HCT116 (cell line): ENCODE measurements at regions not wholly inside any gene's neighbourhood (a gene's known extent, or its start where the extent isn't known, plus 50 kb on each side); places are given as distances from the start of the nearest gene placed in this dataset.

Experiments used
- ATAC-seq: fragments of 200-7000 bp; cut with Tn5 transposase; 2 replicates; pipeline ENCODE4 v1.9.1; 2020; ENCODE audit warnings: mild to moderate bottlenecking, moderate library complexity
- BruUV-seq: library from RNA; stranded (reverse); fragments of 400-500 nt; replicated peaks from 2 replicates; lab custom pipeline; 2021; lab: Mats Ljungman, UMichigan
- CTCF ChIA-PET: fragments of 300-600 bp; sonication (Branson Sonifier 250); formaldehyde crosslinking; loops from one replicate; lab custom pipeline; 2021; ENCODE audit warnings: antibody characterized with exemption; lab: Charles Lee
- POLR2A ChIA-PET: fragments of 300-600, 350-600 bp; sonication (Branson Sonifier 250); formaldehyde crosslinking; loops from one replicate; lab custom pipeline; 2021; ENCODE audit warnings: antibody characterized with exemption; lab: Charles Lee
- RAD21 ChIA-PET, 2 experiments: fragments of 300-600 bp; sonication (Branson Sonifier 250); formaldehyde crosslinking; loops; one replicate each; lab custom pipeline; 2023; ENCODE audit warnings: low total read pairs in 2 of 2; ENCODE audit not compliant: uncharacterized antibody in 2 of 2, unreplicated experiment in 2 of 2, low non-redundant PET in 1 of 2; lab: Charles Lee
- DNase-seq: peaks from one replicate; pipeline ENCODE4 v3.0.0-alpha.2; 2010; ENCODE audit warnings: low read depth, low spot score
- H2AFZ ChIP-seq: fragments of 200-600 bp; shearing (Covaris generic), sonication (generic); 2 replicates; pipeline ENCODE4 v1.6.1; 2017; ENCODE audit warnings: low read depth, mixed run types, mixed read lengths, antibody characterized with exemption, low read length; ENCODE audit not compliant: poor library complexity, severe bottlenecking
- H3K27ac ChIP-seq: 2 replicates; pipeline ENCODE4 v1.5.1; 2012; ENCODE audit warnings: low read depth, low read length
- H3K27me3 ChIP-seq: fragments of 200-600 bp; sonication (generic); 2 replicates; pipeline ENCODE4 v1.6.1; 2016; ENCODE audit warnings: mixed run types, low read length, mixed read lengths; ENCODE audit not compliant: insufficient read depth
- H3K36me3 ChIP-seq, 2 experiments: fragments of 200-500 bp in 1 of 2; fragments of 200-600 bp in 1 of 2; sonication (Bioruptor generic) in 1 of 2; sonication (generic) in 1 of 2; 2 replicates each; pipeline versions ENCODE4 v1.5.1 to v1.6.1; 2014 to 2016; ENCODE audit warnings: low read length in 2 of 2, inconsistent platforms in 1 of 2, mixed read lengths in 1 of 2, mixed run types in 1 of 2; ENCODE audit not compliant: insufficient read depth in 2 of 2, control insufficient read depth in 1 of 2
- H3K4me1 ChIP-seq, 2 experiments: fragments of 200-600 bp in 1 of 2; sonication (generic) in 1 of 2; 2 replicates each; pipeline versions ENCODE4 v1.5.1 to v1.6.1; 2012 to 2017; ENCODE audit warnings: low read length in 2 of 2, inconsistent platforms in 1 of 2, mild to moderate bottlenecking in 1 of 2, mixed read lengths in 1 of 2, mixed run types in 1 of 2, moderate library complexity in 1 of 2; ENCODE audit not compliant: insufficient read depth in 2 of 2, control insufficient read depth in 1 of 2
- H3K4me2 ChIP-seq: fragments of 200-600 bp; sonication (generic); 2 replicates; pipeline ENCODE4 v1.6.1; 2017; ENCODE audit warnings: mixed run types, low read length, mixed read lengths
- H3K4me3 ChIP-seq, 2 experiments: fragments of 200-600 bp in 1 of 2; sonication (generic) in 1 of 2; replicated peaks in 1 of 2; 2 replicates each; pipeline ENCODE4 v1.5.1; 2011 to 2016; ENCODE audit warnings: low read length in 2 of 2, control low read depth in 1 of 2, low read depth in 1 of 2, mild to moderate bottlenecking in 1 of 2, mixed read lengths in 1 of 2, mixed run types in 1 of 2
- H3K79me2 ChIP-seq: fragments of 200-600 bp; sonication (generic); 2 replicates; pipeline ENCODE4 v1.6.1; 2017; ENCODE audit warnings: mild to moderate bottlenecking, mixed run types, low read length, moderate library complexity, mixed read lengths; ENCODE audit not compliant: insufficient read depth
- H3K9ac ChIP-seq: fragments of 200-600 bp; sonication (generic); 2 replicates; pipeline ENCODE4 v1.6.1; 2016; ENCODE audit warnings: low read length, mixed read lengths
- H3K9me2 ChIP-seq: fragments of 200-600 bp; sonication (generic), shearing (Covaris generic); 2 replicates; pipeline ENCODE4 v1.6.1; 2017; ENCODE audit warnings: mixed run types, mild to moderate bottlenecking, moderate library complexity; ENCODE audit not compliant: insufficient read depth
- H3K9me3 ChIP-seq, 2 experiments: fragments of 200-500 bp in 1 of 2; fragments of 200-600 bp in 1 of 2; sonication (Bioruptor generic) in 1 of 2; sonication (generic) in 1 of 2; 2 replicates each; pipeline ENCODE4 v1.6.1; 2014 to 2017; ENCODE audit warnings: low read length in 2 of 2, mixed read lengths in 2 of 2, inconsistent platforms in 1 of 2, low read depth in 1 of 2, mild to moderate bottlenecking in 1 of 2, mixed run types in 1 of 2, moderate library complexity in 1 of 2; ENCODE audit not compliant: control insufficient read depth in 1 of 2, insufficient read depth in 1 of 2
- H4K20me1 ChIP-seq: fragments of 200-600 bp; sonication (generic), shearing (Covaris generic); 2 replicates; pipeline ENCODE4 v1.6.1; 2017; ENCODE audit warnings: mixed run types, mild to moderate bottlenecking, moderate library complexity; ENCODE audit not compliant: insufficient read depth
- CBX3 ChIP-seq: IDR thresholded peaks from 2 replicates; pipeline ENCODE4 v1.6.1; 2012; ENCODE audit warnings: low read depth
- ELF1 ChIP-seq: IDR thresholded peaks from 2 replicates; pipeline ENCODE4 v1.6.1; 2012; ENCODE audit warnings: low read depth, borderline replicate concordance
- EZH2 ChIP-seq: fragments of 200-600 bp; sonication (generic); IDR thresholded peaks from 2 replicates; pipeline ENCODE4 v1.6.1; 2017; ENCODE audit warnings: antibody characterized with exemption, mixed run types
- EZH2phosphoT487 ChIP-seq: fragments of 200-600 bp; IDR thresholded peaks from 2 replicates; pipeline ENCODE4 v1.6.1; 2018; ENCODE audit warnings: antibody characterized with exemption, borderline replicate concordance
- FOSL1 ChIP-seq: IDR thresholded peaks from 2 replicates; pipeline ENCODE4 v1.6.1; 2012; ENCODE audit warnings: low read depth
- SIN3A ChIP-seq: IDR thresholded peaks from 2 replicates; pipeline ENCODE4 v1.6.1; 2012; ENCODE audit warnings: low read depth
- YY1 ChIP-seq: IDR thresholded peaks from 2 replicates; pipeline ENCODE4 v1.6.1; 2011; ENCODE audit warnings: low read length, low read depth, moderate library complexity, mild to moderate bottlenecking; ENCODE audit not compliant: insufficient replicate concordance; ENCODE audit errors: extremely low read depth
- ZNF274 ChIP-seq: fragments of 200-500 bp; sonication (Bioruptor generic); IDR thresholded peaks from 2 replicates; pipeline ENCODE4 v1.6.1; 2014; ENCODE audit warnings: mild to moderate bottlenecking, low read depth, low read length, inconsistent platforms
- intact Hi-C: fragments of 100-400 bp; cut with micrococcal nuclease; formaldehyde crosslinking; loops from 2 replicates; pipeline ENCODE4 v1.10.0; 2022
- TF ChIP-seq, protein P1 (sequence below): IDR thresholded peaks from 2 replicates; pipeline ENCODE4 v1.6.1; 2011; ENCODE audit warnings: mild to moderate bottlenecking, low read length, moderate library complexity; ENCODE audit not compliant: insufficient replicate concordance; ENCODE audit errors: extremely low read depth

DNA sequence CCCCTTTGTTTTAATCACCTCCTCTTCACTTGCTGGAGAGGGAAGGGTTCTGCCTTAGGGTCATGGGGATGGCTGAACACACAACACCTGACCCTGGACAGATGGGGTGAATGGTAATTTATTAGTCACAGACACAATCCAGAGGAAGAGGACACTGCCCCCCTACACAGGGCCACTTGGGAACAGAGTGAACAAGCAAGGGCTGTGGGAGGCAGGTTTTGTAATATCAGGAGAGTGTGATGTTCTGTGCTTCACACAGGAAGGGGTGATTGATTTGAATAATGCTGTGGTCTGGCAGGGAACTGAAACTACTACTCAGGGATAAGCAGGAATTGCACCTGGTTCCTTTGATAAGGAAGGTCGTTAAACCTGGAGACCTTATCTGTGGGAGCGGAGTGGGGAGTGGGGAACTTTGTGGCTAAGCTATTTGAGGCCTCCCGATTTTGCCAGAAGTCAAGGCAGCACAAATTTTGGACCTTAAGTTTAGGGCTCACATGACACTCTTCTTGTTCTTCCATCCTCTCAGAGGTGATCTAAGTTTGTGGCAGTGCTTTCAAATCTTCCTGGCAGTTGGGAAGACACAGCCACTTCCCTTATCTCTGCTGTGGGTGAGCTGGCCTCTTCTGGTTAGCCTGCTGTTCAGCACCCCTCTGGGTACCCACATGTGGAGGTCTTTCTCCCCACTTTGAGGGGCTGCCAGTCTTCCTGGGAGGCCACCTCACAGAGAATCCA is 77.8 kb downstream of the CD164 start:
- no peak overlapping the region for H3K4me2 ChIP-seq
- no peak for TF ChIP-seq ELF1
- TF ChIP-seq CBX3: no peak
- TF ChIP-seq EZH2: no peak
- TF ChIP-seq ZNF274: no peak
- TF ChIP-seq EZH2phosphoT487: no peak
- no peak for TF ChIP-seq FOSL1
- TF ChIP-seq, protein P1, sequence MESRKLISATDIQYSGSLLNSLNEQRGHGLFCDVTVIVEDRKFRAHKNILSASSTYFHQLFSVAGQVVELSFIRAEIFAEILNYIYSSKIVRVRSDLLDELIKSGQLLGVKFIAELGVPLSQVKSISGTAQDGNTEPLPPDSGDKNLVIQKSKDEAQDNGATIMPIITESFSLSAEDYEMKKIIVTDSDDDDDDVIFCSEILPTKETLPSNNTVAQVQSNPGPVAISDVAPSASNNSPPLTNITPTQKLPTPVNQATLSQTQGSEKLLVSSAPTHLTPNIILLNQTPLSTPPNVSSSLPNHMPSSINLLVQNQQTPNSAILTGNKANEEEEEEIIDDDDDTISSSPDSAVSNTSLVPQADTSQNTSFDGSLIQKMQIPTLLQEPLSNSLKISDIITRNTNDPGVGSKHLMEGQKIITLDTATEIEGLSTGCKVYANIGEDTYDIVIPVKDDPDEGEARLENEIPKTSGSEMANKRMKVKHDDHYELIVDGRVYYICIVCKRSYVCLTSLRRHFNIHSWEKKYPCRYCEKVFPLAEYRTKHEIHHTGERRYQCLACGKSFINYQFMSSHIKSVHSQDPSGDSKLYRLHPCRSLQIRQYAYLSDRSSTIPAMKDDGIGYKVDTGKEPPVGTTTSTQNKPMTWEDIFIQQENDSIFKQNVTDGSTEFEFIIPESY: no peak
- no peak for TF ChIP-seq YY1
- TF ChIP-seq SIN3A: no peak
- no peaks in the 10 kb centered on the region for H3K27me3 ChIP-seq
- peaks cover 0 to 12% of the 10 kb centered on the region in 2 experiments; a peak in 1 of 4 replicates for H3K4me1 ChIP-seq
- ChIA-PET POLR2A (no interaction called here), RAD21 (no interaction called here), CTCF (no interaction called here)
- no peak for DNase-seq
- H3K79me2 ChIP-seq: no peaks in the 10 kb centered on the region
- H3K4me3 ChIP-seq: no peak overlapping the region
- no peaks in the 10 kb centered on the region for H4K20me1 ChIP-seq
- no peaks in the 10 kb centered on the region for H3K9me3 ChIP-seq
- no peaks in the 10 kb centered on the region for H3K9me2 ChIP-seq
- intact Hi-C loops: no loop called here
- no peaks in the 10 kb centered on the region for H3K36me3 ChIP-seq
- H3K9ac ChIP-seq: no peak overlapping the region
- H2AFZ ChIP-seq: no peak overlapping the region
- BruUV-seq: no TSS peak
- no peak overlapping the region for H3K27ac ChIP-seq
- peak; percentile 30; the same call in 1 of the 2 replicates for ATAC-seq
